LNCaP clone FGC (cell line): ENCODE measurements at regions not wholly inside any gene's neighbourhood (a gene's known extent, or its start where the extent isn't known, plus 50 kb on each side); places are given as distances from the start of the nearest gene placed in this dataset.

Source experiments
- DNase-seq: peaks from one replicate; pipeline ENCODE4 v3.0.0-alpha.2; 2011; ENCODE audit warnings: low read depth
- H3K4me3 ChIP-seq: 2 replicates; pipeline ENCODE4 v1.5.1; 2011; ENCODE audit warnings: mild to moderate bottlenecking, low read depth, low read length, control low read depth
- TF ChIP-seq, protein P1 (sequence below): IDR thresholded peaks from 2 replicates; pipeline ENCODE4 v1.5.1; 2012; ENCODE audit warnings: mild to moderate bottlenecking; ENCODE audit not compliant: control insufficient read depth, insufficient read depth; ENCODE audit errors: extremely low read depth

DNA sequence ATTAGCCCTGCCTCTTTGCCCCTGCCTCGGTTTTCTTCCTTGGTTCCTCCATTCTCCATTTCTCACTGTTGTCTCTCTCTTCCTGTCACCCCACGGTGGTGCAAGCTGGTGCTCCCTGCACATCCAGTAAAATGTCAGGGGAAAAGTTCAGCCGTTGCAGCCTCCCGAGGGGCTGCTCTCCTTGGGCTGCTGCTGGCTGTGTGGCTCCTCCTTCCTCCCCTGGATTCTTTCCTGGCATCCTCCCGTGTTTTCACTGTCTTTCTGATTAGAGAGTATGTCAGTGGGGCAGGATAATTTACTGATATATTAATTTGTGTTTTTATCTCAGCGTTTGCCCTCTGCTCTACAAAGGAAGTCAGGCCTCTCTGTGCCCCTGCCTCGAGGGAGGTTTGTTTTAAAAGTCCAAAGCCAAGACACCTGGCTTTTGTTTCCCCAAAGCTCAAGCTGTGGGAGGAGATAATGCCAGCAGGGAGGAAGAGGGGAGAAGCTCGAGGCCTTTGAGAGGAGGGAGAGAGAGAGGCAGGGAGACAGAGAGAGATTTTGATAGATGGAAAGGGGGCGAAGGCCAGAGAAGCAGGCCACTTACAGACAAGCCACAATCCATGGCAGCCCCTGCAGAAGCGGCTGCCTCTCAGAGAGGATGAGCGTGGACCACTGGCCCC is 150.3 kb upstream of the NR2F2 start:
- TF ChIP-seq, protein P1, sequence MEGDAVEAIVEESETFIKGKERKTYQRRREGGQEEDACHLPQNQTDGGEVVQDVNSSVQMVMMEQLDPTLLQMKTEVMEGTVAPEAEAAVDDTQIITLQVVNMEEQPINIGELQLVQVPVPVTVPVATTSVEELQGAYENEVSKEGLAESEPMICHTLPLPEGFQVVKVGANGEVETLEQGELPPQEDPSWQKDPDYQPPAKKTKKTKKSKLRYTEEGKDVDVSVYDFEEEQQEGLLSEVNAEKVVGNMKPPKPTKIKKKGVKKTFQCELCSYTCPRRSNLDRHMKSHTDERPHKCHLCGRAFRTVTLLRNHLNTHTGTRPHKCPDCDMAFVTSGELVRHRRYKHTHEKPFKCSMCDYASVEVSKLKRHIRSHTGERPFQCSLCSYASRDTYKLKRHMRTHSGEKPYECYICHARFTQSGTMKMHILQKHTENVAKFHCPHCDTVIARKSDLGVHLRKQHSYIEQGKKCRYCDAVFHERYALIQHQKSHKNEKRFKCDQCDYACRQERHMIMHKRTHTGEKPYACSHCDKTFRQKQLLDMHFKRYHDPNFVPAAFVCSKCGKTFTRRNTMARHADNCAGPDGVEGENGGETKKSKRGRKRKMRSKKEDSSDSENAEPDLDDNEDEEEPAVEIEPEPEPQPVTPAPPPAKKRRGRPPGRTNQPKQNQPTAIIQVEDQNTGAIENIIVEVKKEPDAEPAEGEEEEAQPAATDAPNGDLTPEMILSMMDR = no peak
- no peak for DNase-seq
- H3K4me3 ChIP-seq = no peak overlapping the region

DNA sequence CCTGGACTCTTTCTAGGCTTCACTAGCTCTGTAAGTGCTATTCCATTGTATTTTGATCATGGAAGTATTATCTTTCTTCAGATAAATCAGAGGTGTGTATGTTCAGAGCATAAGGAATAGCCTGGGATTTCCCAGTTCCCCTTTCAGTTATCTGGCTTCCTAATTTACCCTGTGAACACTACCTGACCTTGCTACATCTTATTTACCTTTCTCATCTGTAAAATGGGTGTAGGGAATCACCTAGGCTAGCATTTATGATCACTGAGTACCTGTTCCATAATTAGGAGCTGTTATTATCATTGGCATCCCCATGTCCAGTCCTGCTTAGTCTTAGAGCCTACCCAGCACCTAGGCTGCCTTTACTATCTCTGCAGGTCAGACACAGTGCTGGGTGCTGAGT is 149.3 kb upstream of the NR2F2 start:
- no peak for DNase-seq
- TF ChIP-seq, protein P1 = no peak
- H3K4me3 ChIP-seq = no peak overlapping the region

DNA sequence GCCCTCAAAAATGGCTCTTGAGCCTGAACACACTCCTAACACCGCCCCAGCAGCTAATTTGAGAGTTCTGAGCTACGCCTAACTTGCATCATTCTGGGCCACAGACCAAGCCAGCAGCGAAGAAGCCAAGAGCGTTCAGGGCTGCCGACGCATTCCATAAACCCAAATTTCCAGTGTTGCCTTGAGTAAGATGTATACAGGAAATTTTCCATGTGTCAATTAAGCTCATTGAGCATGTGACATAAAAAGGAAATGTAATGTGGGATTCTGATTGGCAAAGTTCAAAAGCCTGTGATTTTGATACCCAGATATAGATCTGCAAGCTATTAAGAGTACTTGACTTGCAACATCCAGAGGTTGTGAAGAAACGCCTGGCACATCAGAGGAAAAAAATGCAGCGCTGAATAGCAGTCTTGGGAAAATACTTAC is 148.6 kb upstream of the NR2F2 start:
- no peak for DNase-seq
- no peak overlapping the region for H3K4me3 ChIP-seq
- TF ChIP-seq, protein P1 = no peak

DNA sequence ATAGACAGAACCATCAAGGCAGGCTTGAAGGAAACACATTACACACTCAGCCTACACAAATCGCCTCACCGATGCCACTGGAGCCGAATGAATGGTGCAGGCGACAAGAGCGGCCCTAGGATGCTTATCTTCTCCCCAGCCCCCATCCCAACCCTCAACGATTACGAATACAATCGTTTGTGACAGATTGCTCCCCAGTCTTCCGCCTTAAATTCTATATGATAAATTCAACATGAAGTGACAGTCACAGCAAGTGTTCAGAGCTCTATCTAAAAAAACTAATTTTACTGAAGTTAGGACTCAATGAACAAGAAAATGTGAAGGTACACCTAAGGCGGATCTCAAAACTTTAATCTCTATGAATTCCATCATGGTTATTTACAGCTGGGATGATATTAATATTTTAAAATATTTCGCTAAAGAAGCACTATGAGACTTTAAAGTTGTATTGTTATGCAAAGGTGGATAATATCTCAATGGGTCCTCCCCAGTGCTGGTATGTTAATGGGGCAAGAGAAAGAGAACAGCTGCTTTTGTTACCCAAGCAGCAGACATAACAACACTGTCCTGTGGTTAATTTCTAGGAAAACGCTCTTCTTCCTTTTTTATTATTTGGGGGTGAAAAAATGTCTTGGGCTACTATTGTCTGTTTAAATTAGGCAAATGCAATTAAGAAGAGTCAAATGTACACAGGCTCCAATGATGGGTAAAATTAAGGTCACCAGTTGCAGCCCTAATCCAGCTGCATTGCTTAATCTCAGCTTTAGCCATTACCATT is 147.6 kb upstream of the NR2F2 start:
- H3K4me3 ChIP-seq = no peak overlapping the region
- TF ChIP-seq, protein P1 = no peak

DNA sequence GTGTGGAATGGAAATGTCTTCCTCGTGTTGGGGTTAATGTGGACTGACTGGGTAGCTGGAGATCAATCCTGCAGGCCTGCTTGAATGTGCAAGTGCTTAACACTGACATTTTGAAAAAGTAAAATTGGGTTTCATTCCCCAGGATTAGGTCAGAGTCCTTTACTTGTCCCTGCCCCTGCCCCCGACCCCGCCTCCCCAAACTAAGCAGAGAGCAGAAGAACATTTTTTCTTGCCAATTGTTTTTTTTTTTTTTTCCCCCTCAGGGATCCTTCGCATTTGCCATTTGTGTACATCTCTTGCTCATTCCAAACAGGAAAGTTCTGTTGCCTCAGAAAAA is 147.0 kb upstream of the NR2F2 start:
- no peak overlapping the region for H3K4me3 ChIP-seq
- TF ChIP-seq, protein P1 = no peak
- no peak for DNase-seq

More for the DNA sequence above, 147.6 kb upstream of the NR2F2 start:
- DNase-seq = no peak

DNA sequence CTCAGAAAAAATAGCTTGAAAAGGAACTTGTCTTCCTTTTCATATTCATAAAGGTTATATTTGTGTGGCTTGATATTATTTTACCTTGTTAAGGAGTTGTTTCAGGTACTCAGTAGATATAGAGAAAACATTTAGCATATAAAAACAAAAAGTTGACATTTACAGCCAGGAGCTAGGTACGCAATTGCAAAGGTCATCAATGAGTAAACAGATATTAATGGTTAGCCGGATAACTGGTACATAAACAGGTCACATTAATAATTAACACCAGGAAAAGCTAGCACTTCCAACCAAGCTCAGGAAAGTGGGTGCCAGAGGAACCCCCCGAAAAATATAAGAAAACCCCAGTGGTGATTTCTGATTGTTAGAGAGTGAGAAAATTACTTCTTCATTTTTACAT is 146.6 kb upstream of the NR2F2 start:
- TF ChIP-seq, protein P1 = no peak
- no peak overlapping the region for H3K4me3 ChIP-seq
- DNase-seq = no peak
